ENCODE measurements at regions not wholly inside any gene's neighbourhood (a gene's known extent, or its start where the extent isn't known, plus 50 kb on each side); places are given as distances from the start of the nearest gene placed in this dataset.

DNA sequence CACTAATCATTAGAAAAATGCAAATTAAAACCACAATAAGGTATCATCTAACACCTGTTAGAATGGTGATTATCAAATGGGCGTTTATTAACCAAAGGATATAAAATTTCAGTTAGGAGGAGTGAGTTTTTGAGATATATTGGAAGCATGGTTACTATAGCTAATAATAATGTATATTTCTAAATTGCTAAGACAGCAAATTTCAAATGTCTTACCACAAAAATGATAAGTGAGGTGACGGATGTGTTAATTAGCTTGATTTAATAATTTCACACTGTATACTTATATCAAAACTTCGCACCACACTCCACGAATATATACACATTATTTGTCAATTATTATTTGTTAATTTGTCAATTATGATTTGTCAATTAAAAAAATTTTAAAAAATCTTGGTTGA lies 227.2 kb upstream of the DDX18 start:
- H3K36me3 ChIP-seq (ENCODE audit: control insufficient read depth, insufficient read depth, low read length) = no peaks in the 10 kb centered on the region
- Mint-ChIP-seq H3K4me3 (no peak overlapping the region), H3K4me1 (no peaks in the 10 kb centered on the region), H3K27ac (no peak overlapping the region), H3K9me3 (peaks cover 2 to 18% (median 3%) of the 10 kb centered on the region in 7 donors), H3K36me3 (no peaks in the 10 kb centered on the region), H3K27me3 (no peaks in the 10 kb centered on the region)
- no peak overlapping the region for H3K4me3 ChIP-seq (ENCODE audit: low read depth, low read length)
- H3K27me3 ChIP-seq (ENCODE audit: control insufficient read depth, insufficient read depth, low read length) = no peaks in the 10 kb centered on the region
- H3K9me3 ChIP-seq (ENCODE audit: control insufficient read depth in 2 of 2, low read length in 2 of 2) = peaks cover 0 to 2% of the 10 kb centered on the region in 2 experiments
- no peak for ATAC-seq (ENCODE audit: low read depth in 2 of 2)
- no peak overlapping the region for H3K27ac ChIP-seq (ENCODE audit: insufficient read depth, low read length, poor library complexity, severe bottlenecking)
- DNase-seq = no peak
- no peaks in the 10 kb centered on the region for H3K4me1 ChIP-seq (ENCODE audit: control insufficient read depth, insufficient read depth, low read length, poor library complexity, severe bottlenecking)

DNA sequence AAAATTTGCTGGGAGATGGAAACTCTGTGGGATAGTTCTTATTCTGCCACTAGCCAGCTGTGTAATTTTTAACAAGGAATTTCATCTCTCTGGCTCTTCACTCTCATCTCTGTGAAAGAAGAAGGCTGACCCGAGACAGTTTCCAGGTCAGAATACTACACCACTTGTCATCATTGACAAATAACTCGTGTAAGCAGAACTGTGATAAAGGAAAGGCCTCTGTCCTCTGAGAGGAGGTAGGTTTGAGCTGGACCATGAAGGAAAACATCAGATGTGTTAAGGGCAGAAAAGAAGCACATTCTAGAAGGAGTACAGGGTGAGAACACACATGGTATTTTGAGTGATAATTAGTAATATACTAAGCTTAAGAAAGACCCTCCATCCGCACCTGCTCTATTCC lies 211.4 kb upstream of the DDX18 start:
- no peaks in the 10 kb centered on the region for H3K36me3 ChIP-seq (ENCODE audit: control insufficient read depth, insufficient read depth, low read length)
- no peaks in the 10 kb centered on the region for H3K4me1 ChIP-seq (ENCODE audit: control insufficient read depth, insufficient read depth, low read length, poor library complexity, severe bottlenecking)
- no peaks in the 10 kb centered on the region for H3K9me3 ChIP-seq (ENCODE audit: control insufficient read depth in 2 of 2, low read length in 2 of 2)
- Mint-ChIP-seq H3K27me3 (no peaks in the 10 kb centered on the region), H3K36me3 (no peaks in the 10 kb centered on the region), H3K4me1 (no peaks in the 10 kb centered on the region), H3K4me3 (no peak overlapping the region), H3K9me3 (peaks cover 0 to 12% (median 9%) of the 10 kb centered on the region in 7 donors), H3K27ac (no peak overlapping the region)
- no peak for DNase-seq
- no peaks in the 10 kb centered on the region for H3K27me3 ChIP-seq (ENCODE audit: control insufficient read depth, insufficient read depth, low read length)
- no peak overlapping the region for H3K27ac ChIP-seq (ENCODE audit: insufficient read depth, low read length, poor library complexity, severe bottlenecking)
- H3K4me3 ChIP-seq (ENCODE audit: low read depth, low read length) = no peak overlapping the region
- ATAC-seq (ENCODE audit: low read depth in 2 of 2) = no peak

DNA sequence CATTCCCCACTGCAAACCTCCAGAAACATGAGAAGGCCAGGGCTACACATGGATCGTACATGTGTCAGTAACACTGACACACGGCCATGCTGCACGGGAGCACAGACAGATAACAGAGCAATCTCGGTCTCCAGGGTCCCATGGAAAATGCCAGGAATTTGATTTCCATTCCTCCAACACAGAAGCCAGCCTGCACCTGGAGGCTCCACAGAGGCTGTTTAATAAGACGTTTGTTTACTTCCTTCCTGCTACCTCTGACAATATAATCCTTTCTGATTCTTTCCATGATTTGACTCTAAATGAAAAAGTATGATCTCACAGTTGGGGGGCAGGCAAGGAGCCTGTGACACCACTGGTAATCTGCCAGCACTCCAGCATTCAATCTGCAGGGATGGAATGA lies 210.9 kb upstream of the DDX18 start:
- Mint-ChIP-seq H3K4me3 (no peak overlapping the region), H3K27ac (no peak overlapping the region), H3K9me3 (peaks cover 0 to 11% (median 7%) of the 10 kb centered on the region in 7 donors), H3K4me1 (no peaks in the 10 kb centered on the region), H3K36me3 (no peaks in the 10 kb centered on the region), H3K27me3 (no peaks in the 10 kb centered on the region)
- H3K27me3 ChIP-seq (ENCODE audit: control insufficient read depth, insufficient read depth, low read length) = no peaks in the 10 kb centered on the region
- no peak for ATAC-seq (ENCODE audit: low read depth in 2 of 2)
- H3K9me3 ChIP-seq (ENCODE audit: control insufficient read depth in 2 of 2, low read length in 2 of 2) = no peaks in the 10 kb centered on the region
- no peak overlapping the region for H3K4me3 ChIP-seq (ENCODE audit: low read depth, low read length)
- no peak overlapping the region for H3K27ac ChIP-seq (ENCODE audit: insufficient read depth, low read length, poor library complexity, severe bottlenecking)
- DNase-seq = no peak
- H3K36me3 ChIP-seq (ENCODE audit: control insufficient read depth, insufficient read depth, low read length) = no peaks in the 10 kb centered on the region
- no peaks in the 10 kb centered on the region for H3K4me1 ChIP-seq (ENCODE audit: control insufficient read depth, insufficient read depth, low read length, poor library complexity, severe bottlenecking)

DNA sequence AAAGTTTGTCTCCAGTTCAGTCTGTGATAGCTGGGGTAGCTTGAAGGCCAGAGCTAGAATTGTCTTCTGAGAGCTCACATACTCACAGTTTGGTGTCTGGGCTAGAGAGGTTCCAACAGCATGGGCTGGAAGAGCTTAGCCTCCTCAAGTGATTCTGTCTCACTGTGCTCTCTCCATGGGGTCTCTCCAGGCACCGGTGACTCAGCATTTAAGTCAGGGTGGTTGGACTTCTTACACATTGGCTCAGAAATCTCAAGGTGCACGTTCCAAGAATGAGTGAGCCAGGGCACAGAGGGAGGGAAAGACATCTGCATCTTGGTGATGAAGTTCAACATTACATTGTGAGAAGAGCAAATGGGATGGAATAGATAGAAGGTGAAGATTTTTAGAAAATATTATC lies 207.3 kb upstream of the DDX18 start:
- Mint-ChIP-seq H3K27ac (no peak overlapping the region), H3K36me3 (no peaks in the 10 kb centered on the region), H3K4me3 (no peak overlapping the region), H3K9me3 (peaks cover 0 to 5% (median 4%) of the 10 kb centered on the region in 7 donors), H3K4me1 (no peaks in the 10 kb centered on the region), H3K27me3 (no peaks in the 10 kb centered on the region)
- H3K27me3 ChIP-seq (ENCODE audit: control insufficient read depth, insufficient read depth, low read length) = no peaks in the 10 kb centered on the region
- no peaks in the 10 kb centered on the region for H3K9me3 ChIP-seq (ENCODE audit: control insufficient read depth in 2 of 2, low read length in 2 of 2)
- ATAC-seq (ENCODE audit: low read depth in 2 of 2) = no peak
- H3K4me1 ChIP-seq (ENCODE audit: control insufficient read depth, insufficient read depth, low read length, poor library complexity, severe bottlenecking) = no peaks in the 10 kb centered on the region
- no peak overlapping the region for H3K4me3 ChIP-seq (ENCODE audit: low read depth, low read length)
- H3K27ac ChIP-seq (ENCODE audit: insufficient read depth, low read length, poor library complexity, severe bottlenecking) = no peak overlapping the region
- no peaks in the 10 kb centered on the region for H3K36me3 ChIP-seq (ENCODE audit: control insufficient read depth, insufficient read depth, low read length)
- DNase-seq = no peak

DNA sequence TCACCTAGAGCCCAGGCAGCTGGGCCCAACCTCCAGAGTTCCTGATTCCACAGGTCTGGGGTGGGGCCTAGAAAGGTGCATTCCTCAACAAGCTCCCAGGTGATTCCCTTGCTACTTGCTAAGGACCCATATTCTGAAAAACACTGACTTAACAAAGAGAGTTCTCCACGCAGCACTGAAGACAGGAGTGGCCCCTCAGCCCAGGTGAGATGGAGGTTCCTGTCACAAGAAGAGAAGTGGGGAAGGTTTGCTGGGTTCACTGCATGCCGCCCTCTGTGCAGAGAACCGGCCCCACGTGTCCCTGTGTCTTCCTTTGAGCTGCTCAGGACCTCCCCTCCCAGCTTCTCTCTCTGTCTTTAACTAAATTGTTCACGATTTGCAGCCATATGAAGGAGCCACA lies 201.4 kb upstream of the DDX18 start:
- no peak for ATAC-seq (ENCODE audit: low read depth in 2 of 2)
- peaks cover 0 to 5% (median 2%) of the 10 kb centered on the region in 7 donors for H3K9me3 Mint-ChIP-seq
- Histone ChIP-seq H3K4me3 (ENCODE audit: low read depth, low read length) (no peak overlapping the region), H3K36me3 (ENCODE audit: control insufficient read depth, insufficient read depth, low read length) (no peaks in the 10 kb centered on the region), H3K27ac (ENCODE audit: insufficient read depth, low read length, poor library complexity, severe bottlenecking) (no peak overlapping the region), H3K27me3 (ENCODE audit: control insufficient read depth, insufficient read depth, low read length) (no peaks in the 10 kb centered on the region), H3K4me1 (ENCODE audit: control insufficient read depth, insufficient read depth, low read length, poor library complexity, severe bottlenecking) (no peaks in the 10 kb centered on the region), H3K9me3 (ENCODE audit: control insufficient read depth in 2 of 2, low read length in 2 of 2) (no peaks in the 10 kb centered on the region)
- no peak for DNase-seq
- no peaks in the 10 kb centered on the region for H3K27me3 Mint-ChIP-seq
- no peak overlapping the region for H3K4me3 Mint-ChIP-seq
- H3K27ac Mint-ChIP-seq = no peak overlapping the region
- no peaks in the 10 kb centered on the region for H3K4me1 Mint-ChIP-seq
- no peaks in the 10 kb centered on the region for H3K36me3 Mint-ChIP-seq

DNA sequence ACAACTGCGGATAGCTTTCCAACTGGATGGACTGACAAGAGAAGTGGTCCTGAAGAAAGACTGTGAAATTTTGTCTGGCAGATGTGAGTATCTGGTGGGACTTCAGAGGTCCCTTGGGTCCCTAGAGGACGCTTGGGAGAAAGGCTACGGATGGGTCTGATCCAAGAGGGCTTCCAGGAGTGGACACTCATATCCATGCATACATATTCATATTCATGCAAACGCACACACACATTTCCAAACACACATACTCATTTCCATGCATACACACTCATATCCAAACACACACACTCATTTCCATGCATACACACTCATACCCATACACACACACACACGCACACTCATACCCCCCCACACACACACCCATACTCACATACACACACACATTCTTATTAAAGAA lies 200.2 kb upstream of the DDX18 start:
- Histone ChIP-seq H3K4me3 (ENCODE audit: low read depth, low read length) (no peak overlapping the region), H3K4me1 (ENCODE audit: control insufficient read depth, insufficient read depth, low read length, poor library complexity, severe bottlenecking) (no peaks in the 10 kb centered on the region), H3K36me3 (ENCODE audit: control insufficient read depth, insufficient read depth, low read length) (no peaks in the 10 kb centered on the region), H3K9me3 (ENCODE audit: control insufficient read depth in 2 of 2, low read length in 2 of 2) (no peaks in the 10 kb centered on the region), H3K27ac (ENCODE audit: insufficient read depth, low read length, poor library complexity, severe bottlenecking) (no peak overlapping the region), H3K27me3 (ENCODE audit: control insufficient read depth, insufficient read depth, low read length) (no peaks in the 10 kb centered on the region)
- Mint-ChIP-seq H3K27ac (no peak overlapping the region), H3K4me3 (no peak overlapping the region), H3K27me3 (no peaks in the 10 kb centered on the region), H3K36me3 (no peaks in the 10 kb centered on the region), H3K9me3 (peaks cover 0 to 5% (median 2%) of the 10 kb centered on the region in 7 donors), H3K4me1 (no peaks in the 10 kb centered on the region)
- no peak for ATAC-seq (ENCODE audit: low read depth in 2 of 2)
- DNase-seq = no peak

DNA sequence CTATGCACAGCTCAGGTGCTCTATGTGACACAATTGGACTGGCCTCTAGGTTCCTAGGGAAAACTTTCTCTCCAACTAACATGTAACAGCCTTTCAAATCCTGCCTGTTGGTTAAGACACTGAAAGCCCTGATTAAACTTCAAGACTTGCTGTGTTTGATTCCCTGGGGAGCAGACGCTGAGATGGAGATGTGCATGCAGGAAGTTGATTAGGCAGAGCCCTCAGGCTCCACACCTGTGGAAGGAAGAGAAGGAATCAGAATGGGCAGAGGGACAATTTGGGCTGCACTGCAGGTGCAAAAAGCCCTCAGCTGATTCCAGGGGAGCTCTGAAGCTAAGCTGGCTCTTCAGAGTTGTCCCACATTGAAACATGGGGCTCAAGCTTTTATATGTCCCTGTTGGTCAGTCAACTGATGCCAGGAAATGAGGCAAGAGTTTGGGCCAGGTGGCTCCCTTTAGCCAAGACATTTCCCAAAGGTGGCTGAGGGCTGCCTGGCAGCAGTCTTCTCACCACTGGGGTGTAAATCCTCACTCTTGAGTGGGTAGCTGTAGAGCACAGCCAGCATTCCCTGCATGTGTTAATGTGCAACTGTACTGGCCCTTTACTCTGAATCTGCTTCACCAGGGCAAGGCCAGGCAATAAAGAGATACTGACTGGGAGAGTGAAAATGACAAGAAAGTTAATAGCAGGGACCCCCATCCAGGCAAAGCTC lies 199.5 kb upstream of the DDX18 start:
- Histone ChIP-seq H3K9me3 (ENCODE audit: control insufficient read depth in 2 of 2, low read length in 2 of 2) (no peaks in the 10 kb centered on the region), H3K27ac (ENCODE audit: insufficient read depth, low read length, poor library complexity, severe bottlenecking) (no peak overlapping the region), H3K4me1 (ENCODE audit: control insufficient read depth, insufficient read depth, low read length, poor library complexity, severe bottlenecking) (no peaks in the 10 kb centered on the region), H3K4me3 (ENCODE audit: low read depth, low read length) (no peak overlapping the region), H3K27me3 (ENCODE audit: control insufficient read depth, insufficient read depth, low read length) (no peaks in the 10 kb centered on the region), H3K36me3 (ENCODE audit: control insufficient read depth, insufficient read depth, low read length) (no peaks in the 10 kb centered on the region)
- no peak overlapping the region for H3K27ac Mint-ChIP-seq
- DNase-seq = no peak
- H3K4me3 Mint-ChIP-seq = no peak overlapping the region
- no peaks in the 10 kb centered on the region for H3K36me3 Mint-ChIP-seq
- peaks cover 0 to 5% (median 2%) of the 10 kb centered on the region in 7 donors for H3K9me3 Mint-ChIP-seq
- H3K27me3 Mint-ChIP-seq = no peaks in the 10 kb centered on the region
- no peak for ATAC-seq (ENCODE audit: low read depth in 2 of 2)
- no peaks in the 10 kb centered on the region for H3K4me1 Mint-ChIP-seq

DNA sequence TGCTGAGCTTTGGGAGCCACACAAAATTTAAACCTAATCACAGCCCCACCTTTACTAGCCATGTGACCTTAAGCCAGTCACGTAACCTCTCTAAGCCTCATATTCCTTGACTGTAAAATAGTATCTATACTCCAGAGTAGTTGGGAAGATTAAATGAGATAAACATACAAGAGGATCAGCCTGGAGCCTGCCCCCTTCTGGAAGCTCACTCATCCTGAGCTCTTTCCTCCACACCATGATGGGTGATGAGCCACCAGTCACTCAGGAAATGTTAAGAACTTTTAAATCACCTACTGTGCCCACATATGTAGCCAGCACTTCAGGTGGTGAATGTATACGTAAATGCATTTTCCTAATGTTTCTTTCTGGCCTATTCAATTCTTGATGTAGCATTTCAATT lies 195.9 kb upstream of the DDX18 start:
- Histone ChIP-seq H3K36me3 (ENCODE audit: control insufficient read depth, insufficient read depth, low read length) (no peaks in the 10 kb centered on the region), H3K9me3 (ENCODE audit: control insufficient read depth in 2 of 2, low read length in 2 of 2) (no peaks in the 10 kb centered on the region), H3K27ac (ENCODE audit: insufficient read depth, low read length, poor library complexity, severe bottlenecking) (no peak overlapping the region), H3K4me1 (ENCODE audit: control insufficient read depth, insufficient read depth, low read length, poor library complexity, severe bottlenecking) (no peaks in the 10 kb centered on the region), H3K27me3 (ENCODE audit: control insufficient read depth, insufficient read depth, low read length) (peaks cover 2% of the 10 kb centered on the region), H3K4me3 (ENCODE audit: low read depth, low read length) (no peak overlapping the region)
- no peaks in the 10 kb centered on the region for H3K36me3 Mint-ChIP-seq
- peaks cover 0 to 5% (median 2%) of the 10 kb centered on the region in 7 donors for H3K9me3 Mint-ChIP-seq
- no peak for ATAC-seq (ENCODE audit: low read depth in 2 of 2)
- no peaks in the 10 kb centered on the region for H3K27me3 Mint-ChIP-seq
- no peaks in the 10 kb centered on the region for H3K4me1 Mint-ChIP-seq
- DNase-seq = no peak
- H3K4me3 Mint-ChIP-seq = no peak overlapping the region
- H3K27ac Mint-ChIP-seq = no peak overlapping the region
